BJ (cell line): ENCODE measurements at regions not wholly inside any gene's neighbourhood (a gene's known extent, or its start where the extent isn't known, plus 50 kb on each side); places are given as distances from the start of the nearest gene placed in this dataset.

ENCODE experiments used
- CTCF ChIA-PET: fragments of 350-600 bp; formaldehyde crosslinking; extraction: SDS; loops from one replicate; lab custom pipeline; 2021; ENCODE audit warnings: antibody characterized with exemption, inconsistent platforms; lab: Yijun Ruan, JAX
- POLR2A ChIA-PET: fragments of 300-600 bp; sonication (Branson Sonifier 250); formaldehyde crosslinking; extraction: SDS; loops from one replicate; lab custom pipeline; 2021; ENCODE audit warnings: antibody characterized with exemption; lab: Charles Lee
- DNase-seq: peaks from one replicate; pipeline ENCODE4 v3.0.0-alpha.2; 2011; ENCODE audit warnings: low read depth
- H3K27me3 ChIP-seq: 2 replicates; pipeline ENCODE4 v1.6.0; 2011; ENCODE audit warnings: low read length; ENCODE audit not compliant: control insufficient read depth, insufficient read depth
- H3K36me3 ChIP-seq: 2 replicates; pipeline ENCODE4 v1.5.1; 2011; ENCODE audit warnings: low read length; ENCODE audit not compliant: control insufficient read depth, insufficient read depth
- H3K4me3 ChIP-seq: 2 replicates; pipeline ENCODE4 v1.5.1; 2011; ENCODE audit warnings: low read depth, mild to moderate bottlenecking, control low read depth, low read length
- TF ChIP-seq, protein P1 (sequence below): IDR thresholded peaks from 2 replicates; pipeline ENCODE4 v1.5.1; 2011; ENCODE audit warnings: low read depth, mild to moderate bottlenecking, control low read depth, inconsistent platforms, low read length, moderate library complexity; ENCODE audit not compliant: insufficient read depth

DNA sequence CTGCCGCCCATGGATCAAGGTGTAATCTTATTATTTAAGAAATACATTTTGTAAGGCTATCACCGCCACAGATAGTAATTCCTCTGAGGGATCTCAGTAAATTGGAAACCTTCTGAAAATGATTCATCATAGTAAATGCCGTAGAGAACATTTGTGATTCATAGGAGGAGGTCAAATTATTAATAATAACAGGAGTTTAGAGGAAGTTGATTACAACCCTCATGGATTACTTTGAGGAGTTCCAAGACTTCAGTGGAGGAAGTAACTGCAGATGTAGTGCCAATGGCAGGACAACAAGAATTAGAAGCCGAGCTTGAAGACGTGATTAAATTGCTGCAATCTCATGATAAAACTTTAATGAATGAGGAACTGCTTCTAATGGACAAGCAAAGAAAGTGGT is 280.1 kb downstream of the PTPRC start:
- no peaks in the 10 kb centered on the region for H3K27me3 ChIP-seq
- no peak for DNase-seq
- TF ChIP-seq, protein P1, sequence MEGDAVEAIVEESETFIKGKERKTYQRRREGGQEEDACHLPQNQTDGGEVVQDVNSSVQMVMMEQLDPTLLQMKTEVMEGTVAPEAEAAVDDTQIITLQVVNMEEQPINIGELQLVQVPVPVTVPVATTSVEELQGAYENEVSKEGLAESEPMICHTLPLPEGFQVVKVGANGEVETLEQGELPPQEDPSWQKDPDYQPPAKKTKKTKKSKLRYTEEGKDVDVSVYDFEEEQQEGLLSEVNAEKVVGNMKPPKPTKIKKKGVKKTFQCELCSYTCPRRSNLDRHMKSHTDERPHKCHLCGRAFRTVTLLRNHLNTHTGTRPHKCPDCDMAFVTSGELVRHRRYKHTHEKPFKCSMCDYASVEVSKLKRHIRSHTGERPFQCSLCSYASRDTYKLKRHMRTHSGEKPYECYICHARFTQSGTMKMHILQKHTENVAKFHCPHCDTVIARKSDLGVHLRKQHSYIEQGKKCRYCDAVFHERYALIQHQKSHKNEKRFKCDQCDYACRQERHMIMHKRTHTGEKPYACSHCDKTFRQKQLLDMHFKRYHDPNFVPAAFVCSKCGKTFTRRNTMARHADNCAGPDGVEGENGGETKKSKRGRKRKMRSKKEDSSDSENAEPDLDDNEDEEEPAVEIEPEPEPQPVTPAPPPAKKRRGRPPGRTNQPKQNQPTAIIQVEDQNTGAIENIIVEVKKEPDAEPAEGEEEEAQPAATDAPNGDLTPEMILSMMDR, result no peak
- H3K36me3 ChIP-seq, result no peaks in the 10 kb centered on the region
- H3K4me3 ChIP-seq, result no peak overlapping the region
- ChIA-PET POLR2A (no interaction called here), CTCF (no interaction called here)

- ChIA-PET POLR2A (no interaction called here), CTCF (interaction anchor here (0.6 kb wide), 1 partner anchor 151 kb away, joined by 3 read pairs; no protein-coding TSS in a partner anchor)
- DNase-seq, result no peak
- no peaks in the 10 kb centered on the region for H3K36me3 ChIP-seq
- H3K4me3 ChIP-seq, result no peak overlapping the region
- TF ChIP-seq, protein P1, result no peak
- H3K27me3 ChIP-seq, result no peaks in the 10 kb centered on the region
Measured at GRCh38 chr1:198919667-198920398, 281.0 kb downstream of the PTPRC start.

DNA sequence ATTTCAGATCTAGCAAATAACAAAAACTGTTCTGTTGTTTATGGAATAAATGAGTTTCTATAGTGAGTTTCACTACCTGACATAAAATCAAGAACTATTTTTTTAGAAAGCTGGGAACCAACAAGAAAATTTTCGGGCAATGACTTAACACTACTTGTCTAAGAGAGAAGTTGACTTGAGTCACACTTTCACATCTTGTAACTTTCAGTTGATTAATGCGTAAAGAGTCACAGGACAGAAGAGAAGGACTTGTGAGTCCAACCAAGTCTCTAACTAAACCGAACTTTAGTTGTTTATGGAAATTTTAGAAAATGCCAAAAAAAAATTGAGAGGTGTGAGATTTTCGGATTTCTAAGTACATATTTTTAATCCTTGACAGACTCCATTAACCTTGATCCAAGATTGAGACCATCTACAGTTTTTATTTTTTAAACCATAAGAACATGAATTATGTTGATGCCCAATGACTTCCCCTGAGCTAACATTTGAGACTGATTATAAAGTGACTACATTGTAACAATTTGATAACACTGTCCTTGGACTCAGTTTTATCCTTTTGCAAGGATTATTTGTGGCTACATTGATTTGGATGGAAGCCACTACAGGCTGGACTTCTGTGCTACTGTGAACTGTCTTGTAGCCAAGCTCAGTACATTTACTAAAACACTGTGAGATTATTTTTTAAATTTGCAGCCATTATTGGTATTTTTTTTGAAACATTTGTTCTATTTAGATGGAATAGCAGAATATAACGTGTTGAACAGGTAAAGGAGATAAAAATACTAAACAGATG is 284.0 kb downstream of the PTPRC start:
- CTCF ChIA-PET, result interaction anchor here (0.6 kb wide), 1 partner anchor 283 kb away, joined by 3 read pairs; no protein-coding TSS in a partner anchor
- POLR2A ChIA-PET, result interaction anchor here (0.9 kb wide), 1 partner anchor 11 kb away, joined by 3 read pairs; no protein-coding TSS in a partner anchor
- no peaks in the 10 kb centered on the region for H3K36me3 ChIP-seq
- no peaks in the 10 kb centered on the region for H3K27me3 ChIP-seq
- H3K4me3 ChIP-seq, result no peak overlapping the region
- TF ChIP-seq, protein P1, result no peak
- DNase-seq, result no peak

DNA sequence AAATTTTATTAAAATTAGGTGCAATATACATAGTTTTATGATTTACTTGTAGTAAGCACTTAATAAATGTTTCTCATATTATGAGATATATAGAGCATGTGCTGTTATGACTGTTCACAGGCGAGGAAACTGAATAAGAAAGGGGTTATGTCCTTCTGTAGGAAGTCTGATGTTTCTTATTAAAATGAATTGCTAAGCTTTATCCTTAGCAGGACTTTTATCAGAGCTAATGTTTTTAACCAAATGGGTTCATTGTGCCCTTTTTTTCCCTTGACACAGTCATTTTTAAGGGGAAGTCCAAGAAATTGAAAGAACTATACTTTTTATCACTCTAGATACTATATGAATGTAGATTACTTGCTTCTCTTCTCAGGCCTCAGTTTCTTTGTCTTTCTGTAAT is 285.2 kb downstream of the PTPRC start:
- TF ChIP-seq, protein P1, result no peak
- no peaks in the 10 kb centered on the region for H3K27me3 ChIP-seq
- ChIA-PET CTCF (no interaction called here), POLR2A (no interaction called here)
- no peaks in the 10 kb centered on the region for H3K36me3 ChIP-seq
- no peak overlapping the region for H3K4me3 ChIP-seq
- no peak for DNase-seq

DNA sequence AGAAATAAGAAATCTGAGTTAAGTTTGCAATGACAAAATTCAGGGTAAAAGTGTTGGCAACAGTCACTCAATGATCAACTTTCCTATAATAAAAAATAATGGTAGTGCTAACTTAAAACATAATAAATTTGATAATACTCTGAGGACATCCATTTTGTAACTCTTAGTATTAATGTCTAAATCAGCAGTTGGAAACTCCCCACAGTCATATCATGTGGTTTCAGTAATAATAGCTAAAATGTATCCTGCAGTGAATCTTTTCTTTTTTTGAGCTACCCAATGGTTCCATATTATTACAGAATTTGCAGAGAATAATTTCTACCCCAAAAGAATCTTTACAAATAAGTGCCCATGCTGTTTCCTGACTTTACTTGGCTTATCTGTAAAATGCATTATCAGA is 286.7 kb downstream of the PTPRC start:
- no peak overlapping the region for H3K4me3 ChIP-seq
- no peaks in the 10 kb centered on the region for H3K36me3 ChIP-seq
- POLR2A ChIA-PET, result no interaction called here
- DNase-seq, result no peak
- no peaks in the 10 kb centered on the region for H3K27me3 ChIP-seq
- TF ChIP-seq, protein P1, result no peak
- CTCF ChIA-PET, result no interaction called here
